K562 (cell line): ENCODE measurements at regions not wholly inside any gene's neighbourhood (a gene's known extent, or its start where the extent isn't known, plus 50 kb on each side); places are given as distances from the start of the nearest gene placed in this dataset.

Experiments used
- ATAC-seq: fragments of 200-7000 bp; cut with Tn5 transposase; 3 replicates; pipeline ENCODE4 v1.9.1; 2020; ENCODE audit warnings: moderate library complexity
- BruUV-seq: library from RNA; stranded (reverse); fragments of 400-500 nt; replicated peaks from 2 replicates; lab custom pipeline; 2021; lab: Mats Ljungman, UMichigan
- CTCF ChIA-PET: fragments of 300-600 bp; formaldehyde crosslinking; extraction: SDS; loops from one replicate; lab custom pipeline; 2021; ENCODE audit warnings: low intra/inter-chr PET ratio; lab: Yijun Ruan, JAX
- POLR2A ChIA-PET: fragments of 300-600, 350-650 bp; sonication (Branson Sonifier 250); formaldehyde crosslinking; extraction: SDS; loops from one replicate; lab custom pipeline; 2021; ENCODE audit warnings: antibody characterized with exemption, inconsistent platforms; lab: Yijun Ruan, JAX
- DNase-seq, 4 experiments: peaks; one replicate each; pipeline versions ENCODE4 v3.0.0 to v3.0.0-alpha.2; 2011 to 2018; ENCODE audit warnings: low spot score in 3 of 4, mixed read lengths in 3 of 4; ENCODE audit errors: extremely low read depth in 1 of 4
- FAIRE-seq: peaks from 2 replicates; lab custom pipeline; 2011; peaks lifted over from hg19 to GRCh38; lab: Jason Lieb, UNC
- H2AFZ ChIP-seq: 2 replicates; pipeline ENCODE4 v1.6.0; 2011; ENCODE audit warnings: low read depth, low read length, control low read depth, inconsistent platforms
- H3K27ac ChIP-seq: fragments of 200-600 bp; 3 replicates; pipeline ENCODE4 v1.8.0; 2011; ENCODE audit warnings: low read depth, mild to moderate bottlenecking, control low read depth, inconsistent platforms, low read length, moderate library complexity, mixed read lengths; ENCODE audit errors: extremely low read depth
- H3K27me3 ChIP-seq, 2 experiments: fragments of 300-600 bp in 1 of 2; 2 replicates in 1 of 2; 3 replicates in 1 of 2; pipeline versions ENCODE4 v1.6.0 to v1.8.0; 2011; ENCODE audit warnings: inconsistent platforms in 2 of 2, low read length in 2 of 2, mild to moderate bottlenecking in 1 of 2, mixed read lengths in 1 of 2, moderate library complexity in 1 of 2; ENCODE audit not compliant: control insufficient read depth in 2 of 2, insufficient read depth in 2 of 2
- H3K36me3 ChIP-seq: fragments of 300-600 bp; 3 replicates; pipeline ENCODE4 v1.8.0; 2011; ENCODE audit warnings: mild to moderate bottlenecking, low read length, inconsistent platforms; ENCODE audit not compliant: control insufficient read depth, insufficient read depth
- H3K4me1 ChIP-seq, 2 experiments: fragments of 200-600 bp in 1 of 2; replicated peaks in 1 of 2; 2 replicates in 1 of 2; 3 replicates in 1 of 2; pipeline versions ENCODE4 v1.5.1 to v1.8.0; 2011; ENCODE audit warnings: inconsistent platforms in 2 of 2, low read length in 2 of 2, mild to moderate bottlenecking in 1 of 2, mixed read lengths in 1 of 2, moderate library complexity in 1 of 2; ENCODE audit not compliant: control insufficient read depth in 2 of 2, insufficient read depth in 2 of 2
- H3K4me2 ChIP-seq: 2 replicates; pipeline ENCODE4 v1.6.1; 2011; ENCODE audit warnings: low read length, control low read depth, inconsistent platforms, mixed read lengths; ENCODE audit not compliant: insufficient read depth
- H3K4me3 ChIP-seq: fragments of 200-600 bp; sonication (generic), shearing (Covaris generic); 2 replicates; pipeline ENCODE4 v1.5.1; 2016; ENCODE audit warnings: control low read depth, inconsistent platforms
- H3K79me2 ChIP-seq: fragments of 200-600 bp; 3 replicates; pipeline ENCODE4 v1.8.0; 2011; ENCODE audit warnings: low read length, inconsistent platforms; ENCODE audit not compliant: control insufficient read depth, insufficient read depth
- H3K9ac ChIP-seq, 2 experiments: 2 replicates each; pipeline versions ENCODE4 v1.6.0 to v1.6.1; 2011; ENCODE audit warnings: low read depth in 2 of 2, low read length in 2 of 2, control low read depth in 1 of 2, inconsistent platforms in 1 of 2, mild to moderate bottlenecking in 1 of 2, mixed read lengths in 1 of 2; ENCODE audit not compliant: insufficient read depth in 1 of 2
- H3K9me1 ChIP-seq: one replicate; pipeline ENCODE4 v1.6.0; 2011; ENCODE audit warnings: inconsistent platforms, mild to moderate bottlenecking, low read length, moderate library complexity; ENCODE audit not compliant: control insufficient read depth, insufficient read depth
- H3K9me3 ChIP-seq: replicated peaks from 2 replicates; pipeline ENCODE4 v1.5.1; 2011; ENCODE audit warnings: low read depth, low read length, inconsistent platforms; ENCODE audit not compliant: control insufficient read depth, insufficient read depth
- H4K20me1 ChIP-seq: replicated peaks from 2 replicates; pipeline ENCODE4 v1.6.1; 2011; ENCODE audit warnings: low read length, inconsistent platforms, mixed read lengths; ENCODE audit not compliant: control insufficient read depth, insufficient read depth
- FOXP1 ChIP-seq: sonication (generic); formaldehyde crosslinking; IDR thresholded peaks from 2 replicates; pipeline ENCODE4 v1.8.0; 2022; ENCODE audit warnings: mild to moderate bottlenecking, missing genetic modification reagents
- HDAC6 ChIP-seq: IDR thresholded peaks from 2 replicates; pipeline ENCODE4 v1.6.1; 2012; ENCODE audit warnings: low read depth, mild to moderate bottlenecking, control low read depth, inconsistent platforms, low read length, moderate library complexity
- NFYB ChIP-seq: IDR thresholded peaks from 2 replicates; pipeline ENCODE4 v1.6.1; 2011; ENCODE audit warnings: mild to moderate bottlenecking, moderate library complexity; ENCODE audit not compliant: insufficient read length; ENCODE audit errors: extremely low read depth
- SPI1 ChIP-seq: IDR thresholded peaks from 2 replicates; pipeline ENCODE4 v1.6.1; 2011; ENCODE audit warnings: low read depth, low read length, control low read depth, borderline replicate concordance
- ZBTB8A ChIP-seq: fragments of 450-650 bp; IDR thresholded peaks from 2 replicates; pipeline ENCODE4 v1.6.1; 2018; ENCODE audit warnings: mild to moderate bottlenecking, moderate library complexity; ENCODE audit not compliant: partially characterized antibody
- ZNF282 ChIP-seq: sonication (generic); formaldehyde crosslinking; IDR thresholded peaks from 2 replicates; pipeline ENCODE4 v1.8.1; 2023; ENCODE audit warnings: missing genetic modification reagents
- ZNF324 ChIP-seq: fragments of 250-450 bp; sonication (Bioruptor Pico); IDR thresholded peaks from 2 replicates; pipeline ENCODE4 v1.4.0; 2020; ENCODE audit warnings: mild to moderate bottlenecking
- WGBS: fragments of 100-300 bp; shearing (Covaris generic); methylation state at CpG from one replicate; pipeline ENCODE4 v1.1.6; 2016; ENCODE audit warnings: low coverage, mixed read lengths; ENCODE audit not compliant: insufficient coverage; ENCODE audit errors: missing lambda C conversion rate; 5-methylcytosine and 5-hydroxymethylcytosine counted together
- in situ Hi-C: fragments of 300-500 bp; cut with MboI; formaldehyde crosslinking; loops from 4 replicates; pipeline ENCODE4 v1.15.0; 2018; ENCODE audit warnings: inconsistent platforms, mixed read lengths
- intact Hi-C: fragments of 100-400 bp; cut with micrococcal nuclease; formaldehyde crosslinking; loops from 2 replicates; pipeline ENCODE4 v1.14.2; 2022
- TF ChIP-seq, protein P1 (sequence below): IDR thresholded peaks from 3 replicates; pipeline ENCODE4 v1.6.1; 2011; ENCODE audit warnings: borderline replicate concordance, mild to moderate bottlenecking, moderate library complexity; ENCODE audit not compliant: insufficient read length; ENCODE audit errors: extremely low read depth
- TF ChIP-seq, protein P2 (sequence below): sonication (generic); formaldehyde crosslinking; IDR thresholded peaks from 2 replicates; pipeline ENCODE4 v1.8.0; 2022; ENCODE audit warnings: mild to moderate bottlenecking, missing genetic modification reagents

- Histone ChIP-seq H3K27me3 (peaks cover 0 to 15% of the 10 kb centered on the region in 2 experiments; a peak in 2 of 5 replicates), H3K36me3 (no peaks in the 10 kb centered on the region), H4K20me1 (no peaks in the 10 kb centered on the region; the same call in 1 of the 2 replicates), H3K4me1 (no peaks in the 10 kb centered on the region; a peak in 1 of 5 replicates), H3K4me3 (no peak overlapping the region), H3K9me1 (no peaks in the 10 kb centered on the region), H3K79me2 (no peaks in the 10 kb centered on the region), H3K9me3 (no peaks in the 10 kb centered on the region), H2AFZ (no peak overlapping the region), H3K9ac (no peak overlapping the region), H3K4me2 (no peak overlapping the region), H3K27ac (no peak overlapping the region)
- POLR2A ChIA-PET, result no interaction called here
- intact Hi-C loops, result no loop called here
- ATAC-seq (no peak), FAIRE-seq (no peak), DNase-seq (no peak)
- no TSS peak for BruUV-seq
- no peak for TF ChIP-seq SPI1
- TF ChIP-seq ZNF324 (CRISPR knock-in tag), result no peak
- TF ChIP-seq FOXP1, result no peak
- TF ChIP-seq, protein P1, sequence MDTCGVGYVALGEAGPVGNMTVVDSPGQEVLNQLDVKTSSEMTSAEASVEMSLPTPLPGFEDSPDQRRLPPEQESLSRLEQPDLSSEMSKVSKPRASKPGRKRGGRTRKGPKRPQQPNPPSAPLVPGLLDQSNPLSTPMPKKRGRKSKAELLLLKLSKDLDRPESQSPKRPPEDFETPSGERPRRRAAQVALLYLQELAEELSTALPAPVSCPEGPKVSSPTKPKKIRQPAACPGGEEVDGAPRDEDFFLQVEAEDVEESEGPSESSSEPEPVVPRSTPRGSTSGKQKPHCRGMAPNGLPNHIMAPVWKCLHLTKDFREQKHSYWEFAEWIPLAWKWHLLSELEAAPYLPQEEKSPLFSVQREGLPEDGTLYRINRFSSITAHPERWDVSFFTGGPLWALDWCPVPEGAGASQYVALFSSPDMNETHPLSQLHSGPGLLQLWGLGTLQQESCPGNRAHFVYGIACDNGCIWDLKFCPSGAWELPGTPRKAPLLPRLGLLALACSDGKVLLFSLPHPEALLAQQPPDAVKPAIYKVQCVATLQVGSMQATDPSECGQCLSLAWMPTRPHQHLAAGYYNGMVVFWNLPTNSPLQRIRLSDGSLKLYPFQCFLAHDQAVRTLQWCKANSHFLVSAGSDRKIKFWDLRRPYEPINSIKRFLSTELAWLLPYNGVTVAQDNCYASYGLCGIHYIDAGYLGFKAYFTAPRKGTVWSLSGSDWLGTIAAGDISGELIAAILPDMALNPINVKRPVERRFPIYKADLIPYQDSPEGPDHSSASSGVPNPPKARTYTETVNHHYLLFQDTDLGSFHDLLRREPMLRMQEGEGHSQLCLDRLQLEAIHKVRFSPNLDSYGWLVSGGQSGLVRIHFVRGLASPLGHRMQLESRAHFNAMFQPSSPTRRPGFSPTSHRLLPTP, result no peak
- TF ChIP-seq, protein P2, sequence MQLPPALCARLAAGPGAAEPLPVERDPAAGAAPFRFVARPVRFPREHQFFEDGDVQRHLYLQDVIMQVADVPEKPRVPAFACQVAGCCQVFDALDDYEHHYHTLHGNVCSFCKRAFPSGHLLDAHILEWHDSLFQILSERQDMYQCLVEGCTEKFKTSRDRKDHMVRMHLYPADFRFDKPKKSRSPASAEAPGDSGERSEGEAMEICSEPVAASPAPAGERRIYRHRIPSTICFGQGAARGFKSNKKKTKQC (CRISPR knock-in tag), result no peak
- no peak for TF ChIP-seq NFYB
- no peak for TF ChIP-seq ZBTB8A
- no peak for TF ChIP-seq ZNF282 (CRISPR knock-in tag)
- no peak for TF ChIP-seq HDAC6
- CTCF ChIA-PET, result no interaction called here
- in situ Hi-C loops, result no loop called here
- WGBS, result 0% methylated on average over 6 of the region's 6 CpGs
Observed at GRCh38 chr12:4829793-4830162, 79.9 kb upstream of the KCNA1 start.
